ENCODE measurements at regions not wholly inside any gene's neighbourhood (a gene's known extent, or its start where the extent isn't known, plus 50 kb on each side); places are given as distances from the start of the nearest gene placed in this dataset.

- no peak for TF ChIP-seq CTCF (IDR thresholded peaks at IDR 0.05; ENCODE audit: insufficient read depth, low read length, poor library complexity, severe bottlenecking)
- DNase-seq (ENCODE audit: low read depth) = no peak
- no peaks in the 10 kb centered on the region for H3K27me3 ChIP-seq (ENCODE audit: control insufficient read depth, insufficient read depth, low read length)
- no peaks in the 10 kb centered on the region for H3K36me3 ChIP-seq (ENCODE audit: control insufficient read depth, insufficient read depth, low read length)
- H3K4me3 ChIP-seq (ENCODE audit: low read depth, low read length) = no peak overlapping the region
These were observed 100.5 kb upstream of the MEIS1 start for GRCh38 chr2:66334237-66335029.

GRCh38 chr2:66331176-66331575 is 103.7 kb upstream of the MEIS1 start:
- no peak for DNase-seq (ENCODE audit: low read depth)
- H3K36me3 ChIP-seq (ENCODE audit: control insufficient read depth, insufficient read depth, low read length) = no peaks in the 10 kb centered on the region
- no peak overlapping the region for H3K4me3 ChIP-seq (ENCODE audit: low read depth, low read length)
- TF ChIP-seq CTCF (IDR thresholded peaks at IDR 0.05; ENCODE audit: insufficient read depth, low read length, poor library complexity, severe bottlenecking) = no peak
- no peaks in the 10 kb centered on the region for H3K27me3 ChIP-seq (ENCODE audit: control insufficient read depth, insufficient read depth, low read length)

GRCh38 chr2:66329081-66329605 is 105.8 kb upstream of the MEIS1 start:
- Histone ChIP-seq H3K4me3 (ENCODE audit: low read depth, low read length) (no peak overlapping the region), H3K27me3 (ENCODE audit: control insufficient read depth, insufficient read depth, low read length) (peaks cover 2% of the 10 kb centered on the region), H3K36me3 (ENCODE audit: control insufficient read depth, insufficient read depth, low read length) (no peaks in the 10 kb centered on the region)
- DNase-seq (ENCODE audit: low read depth) = no peak
- TF ChIP-seq CTCF (IDR thresholded peaks at IDR 0.05; ENCODE audit: insufficient read depth, low read length, poor library complexity, severe bottlenecking) = no peak

GRCh38 chr2:66327066-66327740 is 107.7 kb upstream of the MEIS1 start:
- no peak for DNase-seq (ENCODE audit: low read depth)
- TF ChIP-seq CTCF (IDR thresholded peaks at IDR 0.05; ENCODE audit: insufficient read depth, low read length, poor library complexity, severe bottlenecking) = no peak
- Histone ChIP-seq H3K36me3 (ENCODE audit: control insufficient read depth, insufficient read depth, low read length) (no peaks in the 10 kb centered on the region), H3K4me3 (ENCODE audit: low read depth, low read length) (no peak overlapping the region), H3K27me3 (ENCODE audit: control insufficient read depth, insufficient read depth, low read length) (peaks cover 6% of the 10 kb centered on the region)

GRCh38 chr2:66324909-66325528 is 109.9 kb upstream of the MEIS1 start:
- Histone ChIP-seq H3K27me3 (ENCODE audit: control insufficient read depth, insufficient read depth, low read length) (peaks cover 6% of the 10 kb centered on the region), H3K4me3 (ENCODE audit: low read depth, low read length) (no peak overlapping the region), H3K36me3 (ENCODE audit: control insufficient read depth, insufficient read depth, low read length) (no peaks in the 10 kb centered on the region)
- TF ChIP-seq CTCF (IDR thresholded peaks at IDR 0.05; ENCODE audit: insufficient read depth, low read length, poor library complexity, severe bottlenecking) = no peak
- no peak for DNase-seq (ENCODE audit: low read depth)

Data from kidney epithelial cell (primary cell).